ENCODE measurements at regions not wholly inside any gene's neighbourhood (a gene's known extent, or its start where the extent isn't known, plus 50 kb on each side); places are given as distances from the start of the nearest gene placed in this dataset.

- no peaks in the 10 kb centered on the region for H3K79me2 ChIP-seq (ENCODE audit: control insufficient read depth, insufficient read depth, low read length)
- no peak overlapping the region for H3K27ac ChIP-seq (ENCODE audit: control insufficient read depth, insufficient read depth)
- H3K4me2 ChIP-seq (ENCODE audit: control insufficient read depth, insufficient read depth) = no peak overlapping the region
- no TSS peak for BruUV-seq (replicated peaks)
- H3K4me1 ChIP-seq (ENCODE audit: control insufficient read depth, insufficient read depth, low read length) = no peaks in the 10 kb centered on the region
- CTCF ChIA-PET = no interaction called here
- POLR2A ChIA-PET = no interaction called here
- H3K4me3 ChIP-seq = no peak overlapping the region
- H4K20me1 ChIP-seq (ENCODE audit: control insufficient read depth, insufficient read depth) = no peaks in the 10 kb centered on the region
- H3K9ac ChIP-seq (ENCODE audit: control insufficient read depth, insufficient read depth, low read length) = no peak overlapping the region
- intact Hi-C loops (cut with micrococcal nuclease; ENCODE audit: unreplicated experiment) (no loop called here), in situ Hi-C loops (cut with MboI) (no loop called here)
- 31% methylated on average over 4 of the region's 4 CpGs for whole genome bisulfite sequencing (ENCODE audit: insufficient coverage, insufficient replicate concordance, low lambda C conversion rate, missing lambda C conversion rate)
- RAD21 ChIA-PET (ENCODE audit: unreplicated experiment) = no interaction called here
- H2AFZ ChIP-seq (ENCODE audit: control insufficient read depth, low read depth, low read length) = no peak overlapping the region
- DNase-seq (ENCODE audit: low read depth, low spot score) (no peak), ATAC-seq (no peak), FAIRE-seq (no peak)
- H3K36me3 ChIP-seq (ENCODE audit: control insufficient read depth in 2 of 2, insufficient read depth in 2 of 2, low read length in 1 of 2) = no peaks in the 10 kb centered on the region
- H3K27me3 ChIP-seq (replicated peaks in 1 of 2; ENCODE audit: control insufficient read depth in 2 of 2, insufficient read depth in 2 of 2, low read length in 1 of 2) = no peaks in the 10 kb centered on the region
- no peaks in the 10 kb centered on the region for H3K9me3 ChIP-seq (replicated peaks; ENCODE audit: control insufficient read depth, insufficient read depth, low read length)
- TF ChIP-seq MYB (IDR thresholded peaks at IDR 0.05; ENCODE audit: borderline replicate concordance, low read depth, low read length) = no peak
- no peak for TF ChIP-seq MAX (IDR thresholded peaks at IDR 0.05; ENCODE audit: low read depth, low read length)
- TF ChIP-seq ZBTB11 (CRISPR knock-in tag; IDR thresholded peaks at IDR 0.05) = no peak
- TF ChIP-seq CEBPZ (IDR thresholded peaks at IDR 0.05; ENCODE audit: low read depth, low read length) = no peak
- no peak for TF ChIP-seq PML (IDR thresholded peaks at IDR 0.05; ENCODE audit: low read length)
- no peak for TF ChIP-seq NFYB (IDR thresholded peaks at IDR 0.05; ENCODE audit: insufficient read depth, low read depth, low read length)
- TF ChIP-seq FOXK2 (IDR thresholded peaks at IDR 0.05) = no peak
- no peak for TF ChIP-seq CHD1 (IDR thresholded peaks at IDR 0.05; ENCODE audit: low read depth, low read length)
- TF ChIP-seq, protein P1, sequence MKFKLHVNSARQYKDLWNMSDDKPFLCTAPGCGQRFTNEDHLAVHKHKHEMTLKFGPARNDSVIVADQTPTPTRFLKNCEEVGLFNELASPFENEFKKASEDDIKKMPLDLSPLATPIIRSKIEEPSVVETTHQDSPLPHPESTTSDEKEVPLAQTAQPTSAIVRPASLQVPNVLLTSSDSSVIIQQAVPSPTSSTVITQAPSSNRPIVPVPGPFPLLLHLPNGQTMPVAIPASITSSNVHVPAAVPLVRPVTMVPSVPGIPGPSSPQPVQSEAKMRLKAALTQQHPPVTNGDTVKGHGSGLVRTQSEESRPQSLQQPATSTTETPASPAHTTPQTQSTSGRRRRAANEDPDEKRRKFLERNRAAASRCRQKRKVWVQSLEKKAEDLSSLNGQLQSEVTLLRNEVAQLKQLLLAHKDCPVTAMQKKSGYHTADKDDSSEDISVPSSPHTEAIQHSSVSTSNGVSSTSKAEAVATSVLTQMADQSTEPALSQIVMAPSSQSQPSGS (IDR thresholded peaks at IDR 0.05; ENCODE audit: low read length) = no peak
- SMC1A ChIA-PET (ENCODE audit: uncharacterized antibody, unreplicated experiment) = interaction anchor here (0.9 kb wide), 1 partner anchor 481 kb away, joined by 3 read pairs; no protein-coding TSS in a partner anchor
These were observed 539.0 kb upstream of the PIK3C3 start for GRCh38 chr18:41416044-41416443.

Data from GM12878 (cell line).